DND-41 (cell line): ENCODE measurements at regions not wholly inside any gene's neighbourhood (a gene's known extent, or its start where the extent isn't known, plus 50 kb on each side); places are given as distances from the start of the nearest gene placed in this dataset.

Experiments used
- CTCF ChIP-seq: IDR thresholded peaks from 2 replicates; pipeline ENCODE4 v1.5.1; 2012; ENCODE audit warnings: borderline replicate concordance, low read length, moderate library complexity, mild to moderate bottlenecking; ENCODE audit not compliant: poor library complexity, severe bottlenecking; ENCODE audit errors: extremely low read depth
- EZH2 ChIP-seq: IDR thresholded peaks from 3 replicates; pipeline ENCODE4 v1.6.1; 2012; ENCODE audit warnings: borderline replicate concordance, low read depth, mild to moderate bottlenecking, moderate library complexity, low read length, inconsistent platforms; ENCODE audit not compliant: severe bottlenecking

- no peak for TF ChIP-seq CTCF
- TF ChIP-seq EZH2, result no peak
Measured at GRCh38 chr9:108134486-108135128, 645.0 kb upstream of the KLF4 start.
